ENCODE measurements at regions not wholly inside any gene's neighbourhood (a gene's known extent, or its start where the extent isn't known, plus 50 kb on each side); places are given as distances from the start of the nearest gene placed in this dataset.
"Not testable (repeated sequence)": the region's sequence is repeated elsewhere in the genome, so short reads cannot be mapped to it uniquely, and the experiment has no call there.

DNA sequence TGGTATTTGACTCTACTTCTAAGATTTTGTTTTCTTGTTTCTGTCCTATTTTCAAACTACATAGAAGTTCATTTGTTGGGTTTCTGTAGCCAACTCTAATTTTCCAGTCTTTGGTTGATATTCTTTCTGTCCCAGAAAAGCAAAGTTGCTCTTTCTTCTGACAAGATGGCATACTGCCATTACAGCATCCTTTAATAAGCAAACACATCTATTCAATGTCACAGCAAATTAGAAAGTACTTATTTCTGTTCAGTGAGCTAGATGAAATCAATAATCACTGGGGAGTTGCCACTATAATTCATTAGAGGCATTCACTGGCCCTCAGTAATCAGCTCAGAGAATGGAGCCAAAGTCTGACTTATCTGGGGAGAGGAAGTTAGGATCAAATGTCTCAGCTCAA is 1258.0 kb upstream of the IGFBP7 start:
- no peak for DNase-seq (ENCODE audit: low spot score)

DNA sequence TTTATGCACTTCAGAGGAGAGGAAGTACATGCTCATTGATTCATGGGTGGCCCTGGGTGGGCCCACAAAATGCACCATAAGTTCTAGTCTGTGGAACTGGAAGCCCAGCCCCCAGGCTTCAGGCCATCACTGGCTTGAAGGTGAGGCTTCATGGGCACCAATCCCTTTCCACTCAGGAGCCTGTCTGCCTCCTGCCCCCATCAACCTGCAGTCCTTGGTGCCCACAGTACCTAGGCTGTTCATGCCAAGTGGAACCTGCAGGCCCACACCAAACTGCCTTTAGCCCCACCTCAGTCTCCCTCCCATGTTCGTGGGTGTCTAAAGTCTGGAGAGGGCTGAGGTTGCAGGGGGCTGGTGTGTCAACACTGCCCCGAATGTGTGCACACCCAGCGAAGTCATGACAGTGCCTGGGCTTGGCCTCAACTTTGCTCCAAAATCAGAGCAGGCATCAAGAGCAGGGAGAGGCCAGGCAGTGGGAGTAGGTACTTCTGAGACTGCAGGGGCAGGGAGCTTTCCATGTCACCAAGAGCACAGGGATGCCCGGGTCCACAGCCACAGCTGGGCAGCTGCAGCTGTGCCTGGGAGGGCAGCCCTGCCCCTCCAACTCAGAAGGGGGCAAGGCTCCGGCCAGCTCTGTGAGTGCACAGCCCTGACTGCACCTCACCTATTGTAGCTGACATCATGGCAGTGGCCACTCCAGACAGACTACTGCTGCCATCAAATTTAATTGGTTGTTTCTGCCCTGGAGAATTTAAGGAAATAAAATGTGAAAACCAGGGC is 1250.4 kb upstream of the IGFBP7 start:
- DNase-seq (ENCODE audit: low spot score), result no peak

DNA sequence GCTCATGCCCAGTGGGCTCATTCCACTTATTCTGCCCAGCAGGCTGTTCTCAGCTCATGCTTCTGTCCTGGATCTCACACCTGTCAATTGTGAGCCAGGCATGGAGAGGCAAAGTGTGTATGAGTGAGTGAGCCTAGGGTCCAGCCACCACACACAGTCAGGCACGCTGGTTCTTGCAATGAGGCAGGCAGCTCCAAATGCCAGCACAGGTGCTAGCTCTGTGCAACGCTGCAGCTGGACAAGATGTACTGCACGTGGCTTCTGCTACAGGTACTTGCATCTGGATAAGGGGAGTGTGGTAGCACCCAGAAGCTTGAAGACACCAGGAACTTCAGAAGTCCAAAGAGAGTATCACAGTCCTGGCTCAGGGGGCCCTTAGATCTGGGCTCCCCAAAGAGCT is 1249.4 kb upstream of the IGFBP7 start:
- DNase-seq (ENCODE audit: low spot score), result no peak

DNA sequence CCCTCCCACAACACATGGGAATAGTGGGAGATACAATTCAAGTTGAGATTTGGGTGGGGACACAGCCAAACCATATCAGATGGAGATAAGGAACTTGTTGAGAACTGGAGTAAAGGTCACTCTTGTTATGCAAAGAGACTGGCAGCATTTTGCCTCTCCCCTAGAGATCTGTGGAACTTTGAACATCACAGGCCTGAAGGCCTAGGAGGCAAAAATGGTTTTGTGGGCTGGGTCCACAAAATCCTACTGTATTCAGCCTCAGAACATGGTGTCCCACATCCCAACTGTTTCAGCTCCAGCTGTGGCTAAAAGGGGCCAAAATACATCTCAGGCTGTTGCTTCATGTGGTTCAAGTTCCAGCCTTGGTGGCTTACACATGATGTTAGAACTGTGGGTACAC is 1247.8 kb upstream of the IGFBP7 start:
- no peak for DNase-seq (ENCODE audit: low spot score)

DNA sequence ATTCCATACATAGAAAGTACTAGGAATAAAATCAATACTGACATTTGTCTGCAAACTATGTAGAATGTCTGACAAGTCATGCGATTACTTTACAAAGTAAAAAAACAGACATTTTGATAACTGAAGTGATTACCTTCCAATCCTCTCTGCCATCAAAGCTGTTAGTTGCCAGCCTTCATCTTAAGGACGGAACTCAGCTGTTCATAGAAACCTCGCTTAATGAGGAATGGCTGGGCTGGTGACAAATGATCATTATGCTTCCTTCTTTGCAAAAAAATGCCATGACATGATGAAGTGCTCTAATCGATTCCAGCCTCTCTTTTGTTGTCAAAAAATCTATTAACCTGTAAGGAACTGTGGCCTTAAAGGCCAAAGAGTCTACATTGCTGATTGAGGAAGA is 1214.9 kb upstream of the IGFBP7 start:
- DNase-seq (ENCODE audit: low spot score), result no peak

DNA sequence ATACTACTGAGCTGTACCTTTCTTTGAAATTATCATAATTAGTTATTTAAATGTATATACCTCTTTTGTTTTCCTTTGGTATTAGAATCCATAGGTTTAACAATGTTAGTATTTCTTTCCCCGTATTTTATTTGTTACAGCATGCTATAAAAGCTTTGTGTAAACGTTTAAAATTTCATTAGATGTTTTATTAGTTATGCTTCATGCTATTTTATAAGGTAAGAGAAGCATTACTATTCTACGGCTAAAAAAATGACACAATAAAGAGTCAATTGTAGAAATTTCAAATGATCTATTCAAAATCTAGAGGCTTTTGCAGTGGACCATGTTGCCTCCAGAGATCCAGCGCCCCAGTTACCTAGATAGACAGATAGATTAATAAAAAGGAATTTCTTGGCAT is 1203.3 kb upstream of the IGFBP7 start:
- no peak for DNase-seq (ENCODE audit: low spot score)

DNA sequence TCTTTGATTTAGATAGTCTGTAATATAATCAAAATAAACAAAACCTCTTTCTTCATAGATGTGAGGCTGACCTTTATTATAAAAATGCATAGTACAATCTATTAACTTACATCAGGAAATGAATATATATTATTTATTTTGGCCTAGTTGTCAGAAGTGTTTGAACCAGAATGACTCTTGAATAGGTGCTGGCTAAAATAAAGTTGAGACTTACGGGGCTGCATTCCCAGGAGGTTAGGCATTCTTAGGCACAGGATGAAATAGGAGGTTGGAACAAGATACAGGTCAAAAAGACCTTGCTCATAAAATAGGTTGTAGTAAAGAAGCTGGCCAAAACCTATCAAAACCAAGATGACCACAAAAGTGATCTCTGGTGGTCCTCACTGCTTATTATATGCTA is 1193.3 kb upstream of the IGFBP7 start:
- no peak for DNase-seq (ENCODE audit: low spot score)

DNA sequence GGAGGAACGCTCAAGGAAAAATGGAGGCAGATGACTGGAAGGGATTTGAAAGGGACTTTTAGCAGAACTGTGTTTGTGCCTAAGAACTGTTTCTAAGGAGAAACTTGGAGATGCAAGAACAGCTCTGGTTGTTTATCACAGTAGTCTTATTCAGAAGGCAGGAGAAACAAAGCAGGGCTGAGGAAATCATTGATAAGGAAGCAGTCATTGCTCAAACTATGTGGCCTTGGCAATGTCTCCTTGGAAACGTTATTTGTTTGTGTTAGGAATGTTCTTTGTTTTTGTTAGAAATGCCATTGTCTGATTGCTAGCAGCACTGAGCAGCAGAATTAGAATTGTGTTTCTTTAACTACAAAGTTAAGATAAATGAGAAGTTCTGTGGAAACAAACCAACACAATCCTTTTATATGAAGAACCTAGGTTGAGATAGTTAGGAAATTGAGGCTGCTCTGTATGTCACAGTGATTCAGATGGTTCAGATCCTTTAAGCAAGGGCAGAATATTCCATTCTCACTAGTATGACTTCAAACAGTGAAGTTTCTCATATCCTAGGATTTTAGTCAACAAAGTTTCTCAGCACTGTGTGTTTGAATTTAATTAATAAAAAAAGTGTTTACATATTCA is 1191.3 kb upstream of the IGFBP7 start:
- no peak for DNase-seq (ENCODE audit: low spot score)

DNA sequence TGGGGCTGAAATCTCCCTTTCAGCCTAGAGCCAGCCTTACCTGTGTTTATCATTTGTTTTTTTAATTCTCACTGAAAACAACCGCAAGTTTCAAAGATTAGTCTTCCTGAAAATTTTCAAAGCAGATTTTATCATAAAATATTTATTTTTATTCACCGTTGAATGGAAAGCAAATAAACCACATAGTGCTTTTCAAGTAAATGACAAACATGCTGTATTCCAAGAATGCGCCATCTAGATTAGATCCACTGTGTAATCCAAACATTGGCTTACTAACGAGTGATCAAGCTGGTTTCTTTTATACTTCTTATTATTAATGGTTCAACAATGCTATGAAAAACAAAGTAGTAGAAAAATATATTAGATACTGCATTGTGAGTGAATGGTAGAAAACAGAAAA is 1176.2 kb upstream of the IGFBP7 start:
- DNase-seq (ENCODE audit: low spot score), result no peak

DNA sequence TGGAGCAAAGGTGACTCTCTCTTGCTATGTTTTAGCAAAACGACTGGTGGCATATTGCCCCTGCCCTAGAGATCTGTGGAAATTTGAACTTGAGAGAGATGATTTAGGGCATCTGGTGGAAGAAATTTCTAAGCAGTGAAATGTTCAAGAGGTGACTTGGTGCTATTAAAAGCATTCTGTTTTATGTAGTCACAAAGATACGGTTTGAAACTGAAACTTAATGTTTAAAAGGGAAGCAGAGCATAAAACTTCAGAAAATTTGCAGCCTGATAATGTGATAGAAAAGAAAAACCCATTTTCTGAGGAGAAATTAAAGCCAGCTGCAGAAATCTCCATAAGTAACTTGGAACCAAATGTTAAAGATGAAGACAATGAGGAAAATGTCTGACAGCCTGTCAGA is 1170.7 kb upstream of the IGFBP7 start:
- not testable (repeated sequence) for DNase-seq (ENCODE audit: low spot score)

DNA sequence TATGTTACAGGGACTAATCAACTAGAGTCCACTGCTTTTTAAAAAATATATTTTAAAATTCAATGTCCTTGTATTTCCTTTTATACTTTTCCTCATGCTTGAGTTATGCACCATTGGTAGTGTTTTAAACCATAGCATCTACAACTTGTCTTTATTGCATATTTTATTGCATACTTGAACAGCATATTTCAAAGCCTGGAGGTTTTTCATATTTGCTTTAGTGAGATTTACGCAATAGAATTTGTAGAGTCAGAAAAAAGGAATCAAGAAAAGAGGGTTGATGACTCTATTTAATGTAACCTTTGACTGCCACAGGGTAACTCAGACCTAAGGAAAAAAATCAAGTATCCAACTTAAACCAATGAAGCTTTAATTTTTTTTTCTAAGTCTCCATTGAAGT is 1165.7 kb upstream of the IGFBP7 start:
- DNase-seq (ENCODE audit: low spot score), result no peak

DNA sequence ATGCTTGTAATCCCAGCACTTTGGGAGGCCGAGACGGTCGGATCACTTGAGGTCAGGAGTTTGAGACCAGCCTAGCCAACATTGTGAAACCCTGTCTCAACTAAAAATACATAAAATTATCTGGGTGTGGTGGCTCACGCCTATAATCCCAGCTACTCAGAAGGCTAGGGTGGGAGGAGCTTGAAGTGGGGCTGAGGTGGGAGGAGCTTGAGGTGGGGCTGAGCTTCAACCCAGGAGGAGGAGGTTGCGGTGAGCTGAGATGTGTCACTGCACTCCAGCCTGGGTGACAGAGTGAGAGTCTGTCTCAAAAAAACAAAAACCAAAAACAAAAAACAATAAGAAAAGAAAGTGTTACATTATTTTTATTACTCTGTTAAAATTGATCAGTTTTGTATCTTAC is 1164.4 kb upstream of the IGFBP7 start:
- DNase-seq (ENCODE audit: low spot score), result no peak

DNA sequence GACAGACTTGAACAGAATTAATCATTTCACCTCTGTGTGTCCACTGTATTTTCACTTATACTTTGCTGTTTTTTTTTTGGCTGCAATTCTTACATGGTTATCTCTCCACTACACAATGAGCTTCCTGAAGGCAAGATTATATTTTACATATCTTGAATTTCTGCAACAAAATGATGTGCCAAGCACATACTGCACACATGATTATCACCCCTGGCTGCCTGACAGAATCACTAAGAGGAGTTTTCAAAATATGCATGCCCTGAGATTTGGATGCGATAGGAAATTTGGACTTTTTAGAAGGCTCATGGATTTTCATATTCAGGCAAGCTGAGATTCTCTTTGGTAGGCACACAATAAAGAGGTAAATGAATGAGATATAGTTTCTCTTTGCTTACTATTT is 1162.1 kb upstream of the IGFBP7 start:
- DNase-seq (ENCODE audit: low spot score), result no peak

DNA sequence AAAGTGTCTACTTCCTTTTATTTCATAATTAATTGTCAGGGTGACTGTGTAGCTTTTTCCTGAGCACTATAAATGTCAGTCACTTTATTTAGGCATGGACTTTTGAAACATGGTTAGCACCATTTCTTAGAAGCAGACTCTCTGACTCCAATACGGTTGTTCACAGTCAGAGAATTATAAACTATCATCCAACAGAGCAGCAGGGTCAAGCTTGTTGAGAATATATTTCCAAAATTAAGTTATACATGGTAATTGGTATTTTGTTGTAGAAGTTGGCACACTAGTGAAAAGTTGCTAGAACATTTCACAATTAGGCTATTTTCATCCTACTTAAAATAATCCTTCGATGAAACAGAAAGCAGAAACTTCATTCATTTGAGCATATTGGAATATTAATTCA is 1155.5 kb upstream of the IGFBP7 start:
- DNase-seq (ENCODE audit: low spot score), result no peak

DNA sequence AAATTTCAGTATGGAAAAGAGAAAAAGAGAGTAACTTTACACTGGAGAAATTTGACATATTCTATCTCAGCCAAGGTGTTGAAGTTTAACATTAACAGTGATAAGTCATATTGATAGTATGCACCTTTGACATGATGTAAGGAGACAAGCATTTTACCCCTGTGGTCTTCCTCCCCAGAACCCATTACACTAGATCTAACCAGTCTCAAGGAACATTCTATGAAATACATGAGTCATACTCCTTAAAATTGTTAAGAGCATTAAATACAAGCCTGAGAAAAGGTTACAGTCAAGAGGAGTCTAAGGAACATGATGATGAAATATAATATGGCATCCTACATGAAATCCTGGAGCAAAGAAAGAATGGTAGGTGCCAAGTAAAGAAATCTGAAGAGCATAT is 1151.3 kb upstream of the IGFBP7 start:
- no peak for DNase-seq (ENCODE audit: low spot score)

DNA sequence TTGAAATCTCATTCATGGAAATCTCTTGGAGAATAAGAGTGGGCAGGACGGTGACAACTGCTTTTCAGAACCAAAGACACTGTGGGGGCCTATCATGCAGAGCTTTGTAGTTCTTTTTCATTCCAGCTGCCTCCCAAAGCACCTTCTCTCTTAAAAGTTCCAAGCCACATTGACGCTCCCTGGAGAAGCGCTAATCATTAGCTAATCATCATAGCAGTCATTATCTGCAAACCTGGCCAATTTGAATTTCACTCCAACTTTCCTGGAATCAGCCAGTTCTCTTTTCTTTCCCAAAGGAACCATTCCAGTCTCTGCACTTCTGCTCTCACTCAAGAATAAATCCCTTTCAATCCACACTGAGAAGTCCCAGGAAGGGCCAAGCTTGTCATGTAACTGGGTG is 1144.1 kb upstream of the IGFBP7 start:
- no peak for DNase-seq (ENCODE audit: low spot score)

DNA sequence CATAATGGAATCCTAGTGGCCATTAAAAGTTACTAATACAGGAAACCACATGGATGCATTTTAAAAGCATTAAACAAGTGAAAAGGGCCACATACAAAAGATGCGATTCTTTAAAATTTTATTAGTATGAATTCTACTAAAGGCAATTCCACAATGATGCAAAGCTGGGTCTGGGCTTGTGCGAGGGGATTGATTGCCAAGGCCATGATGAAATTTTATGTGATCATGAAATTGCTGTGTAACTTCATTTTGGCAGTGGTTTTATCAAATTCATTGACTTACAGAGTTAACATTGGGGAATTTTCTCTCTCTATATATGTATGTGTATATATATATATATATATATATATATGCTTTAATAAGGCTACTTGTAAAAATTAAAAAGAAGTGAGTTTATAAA is 1142.5 kb upstream of the IGFBP7 start:
- no peak for DNase-seq (ENCODE audit: low spot score)

DNA sequence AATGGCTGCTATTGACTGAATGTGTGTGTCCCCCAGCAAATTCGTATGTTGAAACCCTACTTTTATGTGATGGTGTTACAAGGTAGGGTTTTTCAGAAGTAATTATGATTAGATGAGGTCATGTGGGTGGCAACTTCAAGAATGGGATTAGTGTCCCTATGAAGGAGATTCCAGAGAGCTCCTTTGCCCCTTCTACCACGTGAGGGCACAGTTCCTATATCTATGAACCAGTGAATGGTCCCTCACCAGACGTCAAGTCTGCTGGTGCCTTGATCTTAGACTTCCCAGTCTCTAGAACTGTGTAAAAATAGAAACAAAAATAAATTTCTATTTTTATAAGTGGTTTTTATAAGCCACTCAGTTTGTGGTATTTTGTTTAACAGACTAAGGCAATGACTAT is 1137.6 kb upstream of the IGFBP7 start:
- no peak for DNase-seq (ENCODE audit: low spot score)

DNA sequence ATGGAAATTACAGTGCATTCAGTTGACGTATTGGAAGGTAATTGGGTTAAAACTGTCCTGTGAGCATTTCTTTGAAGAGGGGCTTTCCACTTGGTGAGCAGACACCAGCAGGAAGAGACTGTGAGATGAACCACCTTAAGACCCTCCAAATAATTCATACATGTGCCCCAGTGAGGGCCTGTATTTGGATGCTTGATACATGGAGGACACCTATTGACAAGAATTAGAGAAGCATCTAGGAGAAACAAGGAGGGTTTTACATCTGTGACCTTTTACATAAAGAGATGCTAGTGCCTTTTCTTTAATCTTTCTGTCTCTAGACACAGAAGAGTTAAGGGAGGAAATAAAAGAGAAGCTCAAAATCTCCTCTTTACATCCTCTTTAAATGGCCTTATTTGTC is 1115.3 kb upstream of the IGFBP7 start:
- DNase-seq (ENCODE audit: low spot score), result no peak

DNA sequence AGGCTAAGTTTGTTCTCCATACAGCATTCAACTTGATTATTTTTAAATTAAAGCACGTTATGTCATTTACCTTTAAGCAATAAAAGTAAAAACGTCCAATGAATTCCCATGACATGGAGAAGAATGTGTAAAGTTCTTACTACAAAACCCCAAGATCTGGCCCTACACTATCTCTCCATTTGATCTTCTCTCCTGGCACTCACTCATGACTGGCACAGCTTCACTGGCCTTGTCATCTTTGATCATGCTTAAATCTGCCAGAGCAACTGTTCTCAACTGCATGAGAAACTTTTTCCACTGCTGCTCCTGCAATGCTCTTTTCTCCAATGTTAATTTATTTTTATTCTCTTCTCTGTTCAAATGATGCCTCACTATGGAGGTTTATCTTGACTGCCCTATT is 1109.0 kb upstream of the IGFBP7 start:
- DNase-seq (ENCODE audit: low spot score), result no peak

DNA sequence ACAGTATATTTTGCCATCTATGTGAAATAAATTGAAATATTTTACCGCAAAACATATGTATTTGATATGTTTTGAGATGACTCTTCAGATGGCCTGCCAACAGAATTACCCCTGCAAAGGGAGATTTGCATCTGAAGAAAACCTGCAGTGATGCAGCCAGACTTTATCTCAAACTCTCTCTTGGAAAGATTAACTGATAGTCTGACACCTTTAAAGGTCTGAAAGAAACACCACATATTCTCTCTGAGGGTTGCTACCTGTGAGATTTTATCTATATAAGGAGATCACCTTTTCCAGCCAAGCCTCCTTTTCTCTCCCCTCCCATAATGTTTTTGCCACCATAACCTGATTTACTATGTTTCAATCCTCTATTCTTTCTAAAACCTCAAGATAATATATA is 1106.3 kb upstream of the IGFBP7 start:
- DNase-seq (ENCODE audit: low spot score), result no peak

DNA sequence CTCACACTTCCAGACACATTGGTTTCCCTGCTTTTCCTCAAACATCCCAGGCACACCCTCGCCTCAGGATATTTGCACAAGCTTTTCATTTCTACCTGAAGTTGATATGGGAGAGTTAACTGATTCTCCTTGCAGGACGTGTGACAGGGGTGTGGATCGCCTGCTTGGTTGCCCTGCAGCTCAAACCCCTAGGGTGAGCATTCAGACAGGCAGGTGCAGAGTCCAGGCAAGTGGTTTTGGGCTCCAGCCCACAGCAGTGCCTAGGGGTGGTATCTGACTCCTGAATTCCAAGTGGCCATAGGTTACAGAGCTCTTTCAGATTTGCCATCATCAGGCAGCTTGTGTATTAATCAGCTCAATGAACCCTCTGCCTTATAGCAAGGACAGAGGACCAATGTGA is 1104.2 kb upstream of the IGFBP7 start:
- DNase-seq (ENCODE audit: low spot score), result no peak

DNA sequence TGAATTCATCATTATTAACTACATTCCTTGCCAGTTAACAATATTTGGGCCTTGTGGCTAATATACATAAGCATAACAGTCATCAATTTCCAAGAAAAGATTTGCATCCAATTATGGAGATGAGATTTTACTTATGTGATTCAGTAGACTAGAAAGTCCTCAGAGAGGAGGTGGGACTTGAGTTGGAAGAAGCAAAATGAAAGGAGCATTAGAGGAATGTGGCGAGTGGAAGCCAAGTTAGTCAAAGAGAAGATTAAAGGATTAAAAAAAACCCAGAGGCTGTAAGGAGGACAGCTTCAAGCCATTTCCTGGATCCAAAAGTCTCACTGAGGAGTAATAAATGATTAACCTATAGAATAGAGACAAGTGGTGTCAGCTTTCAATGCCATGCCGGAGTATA is 1099.4 kb upstream of the IGFBP7 start:
- peak; percentile 21 for DNase-seq (ENCODE audit: low spot score)

DNA sequence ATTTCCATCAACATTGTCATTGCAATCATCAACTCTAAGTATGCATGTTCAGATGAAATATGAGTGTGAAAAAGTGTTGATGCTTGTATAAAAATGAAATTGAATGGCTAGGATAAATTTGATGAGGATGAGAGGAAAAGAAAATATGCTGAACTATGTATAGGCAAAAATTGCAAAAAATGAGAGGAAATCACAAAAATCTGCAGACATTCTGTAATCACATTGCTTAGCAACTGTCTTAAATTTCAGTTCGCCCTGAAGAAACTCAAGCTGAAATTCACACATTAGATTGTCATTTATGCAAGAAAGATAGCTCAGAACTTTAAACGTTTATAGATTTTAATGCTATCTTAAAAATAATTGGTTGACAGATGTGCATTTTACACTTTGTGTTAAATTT is 1098.8 kb upstream of the IGFBP7 start:
- DNase-seq (ENCODE audit: low spot score), result no peak

Measured in D341Med (cell line).